Activated naive CD8-positive, alpha-beta T cell treated with anti-CD3 and anti-CD28 coated beads, Interleukin-2, amount 10 ng/mL, durations not matched to agents 7 days and 5 days (primary cell): ENCODE measurements at regions not wholly inside any gene's neighbourhood (a gene's known extent, or its start where the extent isn't known, plus 50 kb on each side); places are given as distances from the start of the nearest gene placed in this dataset.

Source experiments
- ATAC-seq: fragments of 150-1000 bp; cut with Tn5 transposase; one replicate; pipeline ENCODE4 v1.10.0; 2021; ENCODE audit warnings: low read depth, moderate library complexity
- POLR2A ChIA-PET: fragments of 350-600 bp; sonication (Branson Sonifier 250); formaldehyde crosslinking; loops from one replicate; lab custom pipeline; 2021; ENCODE audit warnings: antibody characterized with exemption; lab: Charles Lee
- DNase-seq: peaks from one replicate; pipeline ENCODE4 v3.0.0; 2021
- H3K27ac Mint-ChIP-seq: one replicate; pipeline ENCODE4 v1.8.0; 2022; ENCODE audit warnings: mild to moderate bottlenecking, mixed read lengths
- H3K27me3 Mint-ChIP-seq: one replicate; pipeline ENCODE4 v1.8.0; 2022; ENCODE audit warnings: mild to moderate bottlenecking, moderate library complexity, mixed read lengths
- H3K36me3 Mint-ChIP-seq: one replicate; pipeline ENCODE4 v1.8.0; 2021; ENCODE audit warnings: mild to moderate bottlenecking, mixed read lengths
- H3K4me1 Mint-ChIP-seq: one replicate; pipeline ENCODE4 v1.8.0; 2021; ENCODE audit warnings: mixed read lengths
- H3K4me3 Mint-ChIP-seq: one replicate; pipeline ENCODE4 v1.8.0; 2022; ENCODE audit warnings: mild to moderate bottlenecking, moderate library complexity, mixed read lengths
- H3K9me3 Mint-ChIP-seq: one replicate; pipeline ENCODE4 v1.8.0; 2021; ENCODE audit warnings: mixed read lengths

- peaks cover 28% of the 10 kb centered on the region for H3K4me1 Mint-ChIP-seq
- POLR2A ChIA-PET, result interaction anchor here (0.5 kb wide), 1 partner anchor 185 kb away, joined by 3 read pairs; no protein-coding TSS in a partner anchor
These were observed 183.9 kb upstream of the DMAC1 start for GRCh38 chr9:7983490-7983889.

GRCh38 chr9:7982907-7983306 is 183.3 kb upstream of the DMAC1 start:
- Mint-ChIP-seq H3K27me3 (no peaks in the 10 kb centered on the region), H3K9me3 (peaks cover 1% of the 10 kb centered on the region), H3K4me3 (peak overlapping the region; percentile 32), H3K27ac (peak overlapping the region; percentile 83), H3K36me3 (peaks cover 10% of the 10 kb centered on the region), H3K4me1 (peaks cover 31% of the 10 kb centered on the region)
- DNase-seq (peak; percentile 28), ATAC-seq (peak; percentile 57)
- POLR2A ChIA-PET, result no interaction called here

More at GRCh38 chr9:7983490-7983889, 183.9 kb upstream of the DMAC1 start:
- H3K36me3 Mint-ChIP-seq, result peaks cover 13% of the 10 kb centered on the region
- H3K9me3 Mint-ChIP-seq, result peaks cover 1% of the 10 kb centered on the region
- H3K4me3 Mint-ChIP-seq, result no peak overlapping the region
- DNase-seq, result no peak
- no peaks in the 10 kb centered on the region for H3K27me3 Mint-ChIP-seq
- ATAC-seq, result no peak
- peak overlapping the region; percentile 83 for H3K27ac Mint-ChIP-seq

GRCh38 chr9:7980691-7981289 is 181.2 kb upstream of the DMAC1 start:
- H3K9me3 Mint-ChIP-seq, result no peaks in the 10 kb centered on the region
- H3K27ac Mint-ChIP-seq, result peak overlapping the region; percentile 31
- peaks cover 51% of the 10 kb centered on the region for H3K4me1 Mint-ChIP-seq
- H3K27me3 Mint-ChIP-seq, result no peaks in the 10 kb centered on the region
- no peak for DNase-seq
- POLR2A ChIA-PET, result interaction anchor here (1.2 kb wide), 1 partner anchor 182 kb away, joined by 5 read pairs; no protein-coding TSS in a partner anchor
- peak overlapping the region; percentile 48 for H3K4me3 Mint-ChIP-seq
- no peak for ATAC-seq
- H3K36me3 Mint-ChIP-seq, result peaks cover 12% of the 10 kb centered on the region

- Mint-ChIP-seq H3K4me3 (no peak overlapping the region), H3K27me3 (no peaks in the 10 kb centered on the region), H3K27ac (no peak overlapping the region), H3K9me3 (no peaks in the 10 kb centered on the region), H3K4me1 (peaks cover 53% of the 10 kb centered on the region), H3K36me3 (peaks cover 12% of the 10 kb centered on the region)
- ATAC-seq, result no peak
- DNase-seq, result no peak
- POLR2A ChIA-PET, result no interaction called here
These were observed 180.5 kb upstream of the DMAC1 start for GRCh38 chr9:7980041-7980440.

- POLR2A ChIA-PET, result interaction anchor here (0.7 kb wide), 1 partner anchor 30 kb away, joined by 4 read pairs; no protein-coding TSS in a partner anchor
- H3K4me1 Mint-ChIP-seq, result peaks cover 57% of the 10 kb centered on the region
These were observed 180.0 kb upstream of the DMAC1 start for GRCh38 chr9:7979611-7980010.

GRCh38 chr9:7977586-7977985 is 178.0 kb upstream of the DMAC1 start:
- ATAC-seq (no peak), DNase-seq (no peak)
- Mint-ChIP-seq H3K9me3 (no peaks in the 10 kb centered on the region), H3K36me3 (peaks cover 12% of the 10 kb centered on the region), H3K27ac (peak overlapping the region; percentile 97), H3K27me3 (no peaks in the 10 kb centered on the region), H3K4me3 (peak overlapping the region; percentile 26), H3K4me1 (peaks cover 56% of the 10 kb centered on the region)
- POLR2A ChIA-PET, result interaction anchor here (1.8 kb wide), 1 partner anchor 452 kb away, joined by 4 read pairs; no protein-coding TSS in a partner anchor

More at GRCh38 chr9:7979611-7980010, 180.0 kb upstream of the DMAC1 start:
- H3K4me3 Mint-ChIP-seq, result no peak overlapping the region
- peaks cover 17% of the 10 kb centered on the region for H3K36me3 Mint-ChIP-seq
- H3K9me3 Mint-ChIP-seq, result no peaks in the 10 kb centered on the region
- no peaks in the 10 kb centered on the region for H3K27me3 Mint-ChIP-seq
- DNase-seq, result no peak
- H3K27ac Mint-ChIP-seq, result no peak overlapping the region
- ATAC-seq, result no peak

- H3K27me3 Mint-ChIP-seq, result no peaks in the 10 kb centered on the region
- DNase-seq (peak; percentile 29), ATAC-seq (peak; percentile 28)
- H3K4me3 Mint-ChIP-seq, result peak overlapping the region; percentile 76
- peaks cover 57% of the 10 kb centered on the region for H3K4me1 Mint-ChIP-seq
- H3K36me3 Mint-ChIP-seq, result peaks cover 16% of the 10 kb centered on the region
- peak overlapping the region; percentile 97 for H3K27ac Mint-ChIP-seq
- no peaks in the 10 kb centered on the region for H3K9me3 Mint-ChIP-seq
- POLR2A ChIA-PET, result interaction anchor here (1.0 to 1.8 kb wide), 4 partner anchors 9 to 453 kb away, joined by 3 to 4 read pairs (median 3); no protein-coding TSS in a partner anchor
These were observed 177.3 kb upstream of the DMAC1 start for GRCh38 chr9:7976856-7977255.

- peak overlapping the region; percentile 76 for H3K4me3 Mint-ChIP-seq
- peaks cover 51% of the 10 kb centered on the region for H3K4me1 Mint-ChIP-seq
- H3K27me3 Mint-ChIP-seq, result no peaks in the 10 kb centered on the region
- POLR2A ChIA-PET, result interaction anchor here (0.6 to 1.8 kb wide), 5 partner anchors 9 to 453 kb away, joined by 3 to 4 read pairs (median 3); no protein-coding TSS in a partner anchor
- H3K36me3 Mint-ChIP-seq, result peaks cover 18% of the 10 kb centered on the region
- no peaks in the 10 kb centered on the region for H3K9me3 Mint-ChIP-seq
- DNase-seq (peak; percentile 27), ATAC-seq (peak; percentile 98)
- H3K27ac Mint-ChIP-seq, result peak overlapping the region; percentile 97
These were observed 176.7 kb upstream of the DMAC1 start for GRCh38 chr9:7976167-7976755.

GRCh38 chr9:7975336-7975735 is 175.8 kb upstream of the DMAC1 start:
- Mint-ChIP-seq H3K4me1 (peaks cover 44% of the 10 kb centered on the region), H3K9me3 (no peaks in the 10 kb centered on the region), H3K36me3 (peaks cover 15% of the 10 kb centered on the region), H3K4me3 (no peak overlapping the region), H3K27ac (peak overlapping the region; percentile 85), H3K27me3 (no peaks in the 10 kb centered on the region)
- DNase-seq (no peak), ATAC-seq (no peak)
- POLR2A ChIA-PET, result no interaction called here

GRCh38 chr9:7974335-7974960 is 174.9 kb upstream of the DMAC1 start:
- H3K4me3 Mint-ChIP-seq, result peak overlapping the region; percentile 28
- no peaks in the 10 kb centered on the region for H3K9me3 Mint-ChIP-seq

GRCh38 chr9:7973123-7973522 is 173.5 kb upstream of the DMAC1 start:
- Mint-ChIP-seq H3K4me1 (peaks cover 38% of the 10 kb centered on the region), H3K27me3 (no peaks in the 10 kb centered on the region), H3K36me3 (peaks cover 18% of the 10 kb centered on the region), H3K27ac (no peak overlapping the region), H3K9me3 (peaks cover under 1% of the 10 kb centered on the region), H3K4me3 (no peak overlapping the region)
- ATAC-seq, result no peak
- no peak for DNase-seq
- POLR2A ChIA-PET, result no interaction called here

More at GRCh38 chr9:7974335-7974960, 174.9 kb upstream of the DMAC1 start:
- H3K27me3 Mint-ChIP-seq, result no peaks in the 10 kb centered on the region
- peaks cover 15% of the 10 kb centered on the region for H3K36me3 Mint-ChIP-seq
- POLR2A ChIA-PET, result interaction anchor here (1.0 kb wide), 1 partner anchor 16 kb away, joined by 4 read pairs; no protein-coding TSS in a partner anchor
- peaks cover 40% of the 10 kb centered on the region for H3K4me1 Mint-ChIP-seq
- DNase-seq, result peak; percentile 27
- no peak for ATAC-seq
- peak overlapping the region; percentile 85 for H3K27ac Mint-ChIP-seq

GRCh38 chr9:7970681-7971330 is 171.2 kb upstream of the DMAC1 start:
- POLR2A ChIA-PET, result no interaction called here
- peaks cover 21% of the 10 kb centered on the region for H3K36me3 Mint-ChIP-seq
- DNase-seq (no peak), ATAC-seq (no peak)
- H3K27me3 Mint-ChIP-seq, result no peaks in the 10 kb centered on the region
- peaks cover 4% of the 10 kb centered on the region for H3K9me3 Mint-ChIP-seq
- no peak overlapping the region for H3K27ac Mint-ChIP-seq
- peaks cover 29% of the 10 kb centered on the region for H3K4me1 Mint-ChIP-seq
- H3K4me3 Mint-ChIP-seq, result no peak overlapping the region

GRCh38 chr9:7968687-7969086 is 169.1 kb upstream of the DMAC1 start:
- H3K4me3 Mint-ChIP-seq, result no peak overlapping the region
- DNase-seq (no peak), ATAC-seq (no peak)
- H3K27me3 Mint-ChIP-seq, result no peaks in the 10 kb centered on the region
- POLR2A ChIA-PET, result no interaction called here
- peaks cover 4% of the 10 kb centered on the region for H3K9me3 Mint-ChIP-seq
- peaks cover 16% of the 10 kb centered on the region for H3K4me1 Mint-ChIP-seq
- no peak overlapping the region for H3K27ac Mint-ChIP-seq
- H3K36me3 Mint-ChIP-seq, result peaks cover 16% of the 10 kb centered on the region
